GM10266 (cell line): ENCODE measurements at regions not wholly inside any gene's neighbourhood (a gene's known extent, or its start where the extent isn't known, plus 50 kb on each side); places are given as distances from the start of the nearest gene placed in this dataset.

Source experiments
- DNase-seq: peaks from one replicate; pipeline ENCODE4 v3.0.0; 2012; ENCODE audit errors: extremely low spot score
- CTCF ChIP-seq: IDR thresholded peaks from 2 replicates; pipeline ENCODE4 v1.5.1; 2012; ENCODE audit warnings: mild to moderate bottlenecking, low read depth; ENCODE audit not compliant: control insufficient read depth, insufficient read depth; ENCODE audit errors: missing control alignments

- TF ChIP-seq CTCF = no peak
- no peak for DNase-seq
Observed at GRCh38 chr4:149889991-149890390, 74.3 kb upstream of the IQCM start.

- DNase-seq = no peak
- no peak for TF ChIP-seq CTCF
Observed at GRCh38 chr4:149890531-149890930, 74.9 kb upstream of the IQCM start.

- no peak for TF ChIP-seq CTCF
Observed at GRCh38 chr4:149891426-149891825, 75.8 kb upstream of the IQCM start.

GRCh38 chr4:149896432-149896831 is 80.8 kb upstream of the IQCM start:
- no peak for DNase-seq
- peak; percentile 37 for TF ChIP-seq CTCF

More at GRCh38 chr4:149891426-149891825, 75.8 kb upstream of the IQCM start:
- no peak for DNase-seq

- DNase-seq = no peak
- TF ChIP-seq CTCF = peak; percentile 32
Observed at GRCh38 chr4:149897783-149898182, 82.1 kb upstream of the IQCM start.

GRCh38 chr4:149901128-149901527 is 85.5 kb upstream of the IQCM start:
- no peak for DNase-seq
- TF ChIP-seq CTCF = no peak

- no peak for TF ChIP-seq CTCF
- no peak for DNase-seq
Observed at GRCh38 chr4:149902242-149902641, 86.6 kb upstream of the IQCM start.
